Prostate gland (tissue), 2 donors: ENCODE measurements at regions not wholly inside any gene's neighbourhood (a gene's known extent, or its start where the extent isn't known, plus 50 kb on each side); places are given as distances from the start of the nearest gene placed in this dataset.

Source experiments
- DNase-seq: peaks from one replicate; pipeline ENCODE4 v3.0.0-alpha.2; 2019; ENCODE audit warnings: low spot score
- H3K27ac ChIP-seq, 2 donors: fragments of 200-600 bp; sonication (generic); 2 replicates each; pipeline ENCODE4 v1.5.1; 2017 to 2019
- H3K27me3 ChIP-seq: fragments of 200-600 bp; sonication (generic); replicated peaks from 2 replicates; pipeline ENCODE4 v1.5.1; 2019; ENCODE audit not compliant: insufficient read depth
- H3K36me3 ChIP-seq, 2 donors: fragments of 200-600 bp; sonication (generic); 1 replicate in 1 of 2; 2 replicates in 1 of 2; pipeline versions ENCODE4 v1.5.1 to v1.8.1; 2017 to 2019
- H3K4me1 ChIP-seq: fragments of 200-600 bp; sonication (generic); replicated peaks from 2 replicates; pipeline ENCODE4 v1.5.1; 2019
- H3K4me3 ChIP-seq, 2 donors: fragments of 200-600 bp; sonication (generic); 2 replicates each; pipeline ENCODE4 v1.5.1; 2017 to 2019
- H3K9me3 ChIP-seq: fragments of 200-600 bp; sonication (generic); 2 replicates; pipeline ENCODE4 v1.5.1; 2017
- POLR2A ChIP-seq: fragments of 450-650 bp; IDR thresholded peaks from one replicate; pipeline ENCODE4 v1.6.1; 2016; ENCODE audit warnings: antibody characterized with exemption, mild to moderate bottlenecking
- POLR2AphosphoS5 ChIP-seq: sonication (generic); formaldehyde crosslinking; IDR thresholded peaks from one replicate; pipeline ENCODE4 v1.6.1; 2017; ENCODE audit warnings: antibody characterized with exemption
- WGBS: methylation state at CpG from one replicate; pipeline ENCODE4 v1.1.5; 2018; 5-methylcytosine and 5-hydroxymethylcytosine counted together
- intact Hi-C: fragments of 100-400 bp; cut with DNase I; formaldehyde crosslinking; loops from one replicate; pipeline ENCODE4 v1.14.2; 2022
- TF ChIP-seq, protein P1 (sequence below), 4 experiments: fragments of 200-600 bp in 2 of 4; fragments of 450-650 bp in 2 of 4; sonication (generic) in 2 of 4; IDR thresholded peaks; 1 replicate in 3 of 4; 2 replicates in 1 of 4; pipeline ENCODE4 v1.5.1; 2016 to 2019; ENCODE audit warnings: antibody characterized with exemption in 4 of 4, mild to moderate bottlenecking in 2 of 4, moderate library complexity in 2 of 4

DNA sequence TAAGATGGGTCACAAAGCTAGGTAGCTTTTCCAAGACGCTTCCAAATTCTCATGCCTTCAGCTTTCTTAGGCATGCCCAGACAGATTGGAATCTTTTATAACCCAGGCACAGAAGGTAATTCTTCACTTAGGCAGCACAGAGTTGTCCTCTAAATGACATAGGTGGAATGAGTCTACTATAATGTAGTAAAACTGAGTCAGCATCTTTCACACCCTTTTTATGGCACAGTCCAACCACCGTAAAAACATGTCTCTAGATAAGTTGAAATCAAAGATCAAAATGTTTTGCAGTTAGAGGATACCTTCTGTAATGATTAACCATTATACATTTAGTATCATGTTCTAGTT is 128.4 kb upstream of the FAT1 start:
- TF ChIP-seq, protein P1, sequence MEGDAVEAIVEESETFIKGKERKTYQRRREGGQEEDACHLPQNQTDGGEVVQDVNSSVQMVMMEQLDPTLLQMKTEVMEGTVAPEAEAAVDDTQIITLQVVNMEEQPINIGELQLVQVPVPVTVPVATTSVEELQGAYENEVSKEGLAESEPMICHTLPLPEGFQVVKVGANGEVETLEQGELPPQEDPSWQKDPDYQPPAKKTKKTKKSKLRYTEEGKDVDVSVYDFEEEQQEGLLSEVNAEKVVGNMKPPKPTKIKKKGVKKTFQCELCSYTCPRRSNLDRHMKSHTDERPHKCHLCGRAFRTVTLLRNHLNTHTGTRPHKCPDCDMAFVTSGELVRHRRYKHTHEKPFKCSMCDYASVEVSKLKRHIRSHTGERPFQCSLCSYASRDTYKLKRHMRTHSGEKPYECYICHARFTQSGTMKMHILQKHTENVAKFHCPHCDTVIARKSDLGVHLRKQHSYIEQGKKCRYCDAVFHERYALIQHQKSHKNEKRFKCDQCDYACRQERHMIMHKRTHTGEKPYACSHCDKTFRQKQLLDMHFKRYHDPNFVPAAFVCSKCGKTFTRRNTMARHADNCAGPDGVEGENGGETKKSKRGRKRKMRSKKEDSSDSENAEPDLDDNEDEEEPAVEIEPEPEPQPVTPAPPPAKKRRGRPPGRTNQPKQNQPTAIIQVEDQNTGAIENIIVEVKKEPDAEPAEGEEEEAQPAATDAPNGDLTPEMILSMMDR (IDR thresholded peaks at IDR 0.05), result no peak
- peak; percentile 12 for TF ChIP-seq POLR2AphosphoS5
- 43% methylated on average over 2 of the region's 2 CpGs for WGBS

DNA sequence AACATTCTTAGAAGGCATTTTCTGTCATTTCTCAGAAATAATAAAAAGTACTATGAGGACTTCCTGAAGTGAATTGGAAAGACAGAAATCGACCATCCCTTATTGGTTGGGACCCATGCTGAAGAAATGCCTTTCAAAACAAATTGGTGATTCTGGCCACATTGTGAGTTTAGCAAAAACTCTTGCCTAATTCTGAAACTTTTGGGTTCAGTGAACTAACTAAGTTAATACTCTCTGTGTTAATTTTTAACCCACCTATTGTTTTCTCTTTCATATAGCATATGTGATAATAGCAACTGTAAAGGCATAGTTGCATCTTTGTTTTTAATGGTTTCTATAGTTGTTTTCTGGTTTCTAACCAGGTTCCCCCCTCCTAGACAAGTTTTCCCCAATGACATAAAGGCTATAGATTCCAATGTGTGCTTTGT is 129.3 kb upstream of the FAT1 start:
- Histone ChIP-seq H3K4me1 (no peaks in the 10 kb centered on the region), H3K4me3 (no peak overlapping the region), H3K36me3 (no peaks in the 10 kb centered on the region), H3K27ac (no peak overlapping the region), H3K27me3 (no peaks in the 10 kb centered on the region), H3K9me3 (no peaks in the 10 kb centered on the region)
- intact Hi-C loops, result no loop called here
- TF ChIP-seq POLR2A, result no peak
- TF ChIP-seq POLR2AphosphoS5, result no peak
- TF ChIP-seq, protein P1 (IDR thresholded peaks at IDR 0.05), result no peak
- WGBS, result 88% methylated on average over 1 of the region's 1 CpG
- DNase-seq, result no peak

More for the DNA sequence above, 128.4 kb upstream of the FAT1 start:
- H3K27me3 ChIP-seq, result no peaks in the 10 kb centered on the region
- DNase-seq, result peak; percentile 22
- H3K36me3 ChIP-seq, result no peaks in the 10 kb centered on the region
- no peak overlapping the region for H3K27ac ChIP-seq
- intact Hi-C loops, result no loop called here
- no peak overlapping the region for H3K4me3 ChIP-seq
- no peaks in the 10 kb centered on the region for H3K4me1 ChIP-seq
- no peaks in the 10 kb centered on the region for H3K9me3 ChIP-seq

DNA sequence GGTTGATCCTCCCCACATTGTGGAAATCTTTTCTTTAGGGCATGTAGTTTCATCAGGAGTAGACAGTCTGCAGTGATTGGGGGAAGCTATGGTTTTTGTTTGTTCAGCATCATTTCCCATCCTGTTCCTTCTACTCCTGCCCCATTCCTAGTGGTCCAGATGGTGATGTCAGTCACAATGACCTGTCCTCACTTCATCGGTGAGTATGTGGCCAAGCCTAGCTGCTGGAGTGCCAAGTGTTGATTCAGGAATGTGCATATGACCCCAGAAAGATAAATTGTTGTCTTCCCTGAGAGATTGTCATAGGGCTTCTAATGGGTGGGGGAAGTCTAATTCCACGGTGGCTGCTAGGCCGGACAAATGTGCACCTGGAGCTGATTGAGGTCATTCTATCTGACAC is 130.6 kb upstream of the FAT1 start:
- no peaks in the 10 kb centered on the region for H3K36me3 ChIP-seq
- intact Hi-C loops, result no loop called here
- no peaks in the 10 kb centered on the region for H3K9me3 ChIP-seq
- H3K4me3 ChIP-seq, result no peak overlapping the region
- no peak for DNase-seq
- WGBS, result 84% methylated on average over 3 of the region's 3 CpGs
- no peak overlapping the region for H3K27ac ChIP-seq
- no peaks in the 10 kb centered on the region for H3K4me1 ChIP-seq
- TF ChIP-seq, protein P1 (IDR thresholded peaks at IDR 0.05), result no peak
- no peaks in the 10 kb centered on the region for H3K27me3 ChIP-seq

DNA sequence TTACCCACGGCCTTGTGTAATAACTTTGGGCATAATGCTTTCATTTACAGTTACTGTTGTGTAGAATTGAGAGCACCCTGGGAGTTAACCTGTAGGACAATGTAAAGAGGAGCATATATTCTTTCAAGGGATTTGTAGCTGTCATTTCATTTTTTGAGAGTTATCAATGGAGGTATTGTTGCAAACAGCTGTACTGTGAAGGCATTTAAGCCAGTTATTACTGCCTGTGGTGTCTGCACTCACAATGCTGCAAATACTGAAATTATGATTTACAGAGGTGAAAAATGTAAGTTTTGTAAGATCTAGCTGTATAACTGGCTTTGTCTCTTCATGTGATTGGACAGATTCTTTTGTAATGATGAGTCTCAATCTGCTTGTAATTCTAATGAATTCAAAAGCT is 131.5 kb upstream of the FAT1 start:
- H3K4me1 ChIP-seq, result no peaks in the 10 kb centered on the region
- whole genome bisulfite sequencing, result 100% methylated on average over 1 of the region's 1 CpG
- H3K36me3 ChIP-seq, result no peaks in the 10 kb centered on the region
- H3K4me3 ChIP-seq, result no peak overlapping the region
- H3K27ac ChIP-seq, result no peak overlapping the region
- no peaks in the 10 kb centered on the region for H3K27me3 ChIP-seq
- DNase-seq, result no peak
- no peaks in the 10 kb centered on the region for H3K9me3 ChIP-seq
- intact Hi-C loops, result no loop called here
- TF ChIP-seq POLR2AphosphoS5, result no peak
- TF ChIP-seq POLR2A, result no peak
- TF ChIP-seq, protein P1 (IDR thresholded peaks at IDR 0.05), result no peak

DNA sequence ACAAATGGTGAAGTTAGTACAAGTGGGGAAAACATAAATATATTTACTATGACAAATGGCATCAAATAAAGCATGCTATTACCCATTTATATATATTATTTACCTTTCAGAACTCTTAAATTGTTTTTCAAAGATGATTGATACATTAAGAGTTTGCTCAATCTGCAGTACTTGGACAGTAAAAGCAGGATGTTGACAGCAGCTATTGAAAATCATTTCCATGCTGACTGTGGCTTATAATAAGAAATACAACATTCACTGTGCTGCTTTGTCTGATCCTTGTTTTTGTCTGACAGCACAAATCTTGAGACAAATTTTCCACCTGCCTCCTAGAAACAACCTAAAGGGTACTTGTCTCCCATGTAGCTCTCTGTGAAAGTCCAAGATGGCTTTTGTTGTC is 134.1 kb upstream of the FAT1 start:
- Histone ChIP-seq H3K36me3 (no peaks in the 10 kb centered on the region), H3K27ac (no peak overlapping the region), H3K4me1 (no peaks in the 10 kb centered on the region), H3K27me3 (no peaks in the 10 kb centered on the region), H3K9me3 (no peaks in the 10 kb centered on the region), H3K4me3 (no peak overlapping the region)
- TF ChIP-seq POLR2AphosphoS5, result no peak
- TF ChIP-seq POLR2A, result no peak
- TF ChIP-seq, protein P1 (IDR thresholded peaks at IDR 0.05), result no peak
- DNase-seq, result no peak
- intact Hi-C loops, result no loop called here
